MG63 (cell line): ENCODE measurements at regions not wholly inside any gene's neighbourhood (a gene's known extent, or its start where the extent isn't known, plus 50 kb on each side); places are given as distances from the start of the nearest gene placed in this dataset.
"Not testable (repeated sequence)": the region's sequence is repeated elsewhere in the genome, so short reads cannot be mapped to it uniquely, and the experiment has no call there.

Experiments used
- DNase-seq: peaks from one replicate; pipeline ENCODE4 v3.0.0-alpha.2; 2020
- H3K27me3 ChIP-seq: fragments of 250-450 bp; sonication (Bioruptor Pico); 2 replicates; pipeline ENCODE4 v1.5.1; 2020; ENCODE audit warnings: mild to moderate bottlenecking, moderate library complexity
- H3K36me3 ChIP-seq: fragments of 250-450 bp; sonication (Bioruptor Pico); 2 replicates; pipeline ENCODE4 v1.5.1; 2020; ENCODE audit warnings: mild to moderate bottlenecking, moderate library complexity
- H3K4me3 ChIP-seq: fragments of 250-450 bp; sonication (Bioruptor Pico); 2 replicates; pipeline ENCODE4 v1.5.1; 2020; ENCODE audit warnings: mild to moderate bottlenecking, moderate library complexity
- H3K9me3 ChIP-seq: fragments of 250-450 bp; sonication (Bioruptor Pico); 2 replicates; pipeline ENCODE4 v1.5.1; 2020; ENCODE audit warnings: mild to moderate bottlenecking, moderate library complexity

DNA sequence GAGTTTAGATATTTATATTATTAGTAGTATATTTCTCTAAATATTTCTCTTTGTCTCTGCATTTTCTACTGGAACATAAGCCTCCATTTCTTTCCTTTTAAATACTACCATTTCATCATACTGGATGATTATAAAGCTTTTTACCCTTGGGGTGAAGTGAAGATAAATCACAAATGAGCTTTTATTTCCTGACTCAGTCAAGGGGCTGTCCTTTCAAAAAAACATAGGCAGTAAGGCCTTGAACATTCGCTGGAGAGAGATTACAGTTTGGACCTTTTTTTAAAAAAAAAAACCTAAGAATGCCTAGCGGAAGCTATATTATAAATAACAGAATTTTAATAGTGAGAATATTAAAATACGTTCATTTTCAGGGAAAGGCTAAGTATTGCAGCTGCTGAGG, 268.8 kb upstream of the PCDH9 start:
- DNase-seq, result no peak
- Histone ChIP-seq H3K36me3 (no peaks in the 10 kb centered on the region), H3K9me3 (no peaks in the 10 kb centered on the region), H3K27me3 (no peaks in the 10 kb centered on the region), H3K4me3 (no peak overlapping the region)

GRCh38 chr13:67493835-67494234, 263.7 kb upstream of the PCDH9 start:
- Histone ChIP-seq H3K27me3 (no peaks in the 10 kb centered on the region), H3K4me3 (no peak overlapping the region), H3K9me3 (no peaks in the 10 kb centered on the region), H3K36me3 (no peaks in the 10 kb centered on the region)
- no peak for DNase-seq

DNA sequence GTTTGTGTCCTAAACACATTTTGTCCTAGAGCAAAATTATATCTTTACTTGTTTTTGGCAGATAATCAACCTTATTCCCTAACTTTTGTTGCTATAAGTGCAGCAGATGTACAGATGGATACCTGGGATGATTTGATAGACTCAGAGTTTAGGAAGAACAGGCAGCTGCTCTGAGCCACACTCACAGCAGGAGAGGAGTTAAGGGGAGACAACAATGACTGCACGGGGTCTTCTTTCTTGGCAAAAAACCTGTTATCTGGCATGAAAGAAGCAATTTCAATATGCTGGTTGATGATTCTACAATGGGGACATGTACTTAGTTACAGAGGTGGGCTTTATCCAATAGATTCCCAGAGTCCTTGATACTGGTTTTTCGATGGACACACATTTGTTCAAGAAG, 258.9 kb upstream of the PCDH9 start:
- no peaks in the 10 kb centered on the region for H3K9me3 ChIP-seq
- DNase-seq, result no peak
- H3K4me3 ChIP-seq, result no peak overlapping the region
- H3K27me3 ChIP-seq, result no peaks in the 10 kb centered on the region
- no peaks in the 10 kb centered on the region for H3K36me3 ChIP-seq

DNA sequence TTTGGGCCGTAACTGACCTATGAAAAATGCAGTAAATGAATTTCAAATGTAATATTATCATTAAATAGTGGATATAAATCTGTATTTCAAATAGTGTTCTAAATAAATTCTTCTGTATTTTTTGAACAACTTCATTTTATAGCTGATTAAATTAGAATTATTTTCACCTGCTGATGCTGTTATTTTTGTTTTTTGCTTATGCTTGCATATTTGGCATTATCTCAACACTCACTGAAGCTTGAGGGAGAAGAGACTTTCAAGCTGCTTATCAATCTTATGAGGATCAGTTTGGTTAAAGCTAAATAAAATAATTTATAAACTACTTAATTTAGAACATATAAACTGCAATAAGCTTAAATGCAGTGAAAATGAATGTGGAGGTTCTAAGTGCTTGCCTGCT, 251.3 kb upstream of the PCDH9 start:
- Histone ChIP-seq H3K4me3 (no peak overlapping the region), H3K9me3 (no peaks in the 10 kb centered on the region), H3K27me3 (no peaks in the 10 kb centered on the region), H3K36me3 (no peaks in the 10 kb centered on the region)
- no peak for DNase-seq

DNA sequence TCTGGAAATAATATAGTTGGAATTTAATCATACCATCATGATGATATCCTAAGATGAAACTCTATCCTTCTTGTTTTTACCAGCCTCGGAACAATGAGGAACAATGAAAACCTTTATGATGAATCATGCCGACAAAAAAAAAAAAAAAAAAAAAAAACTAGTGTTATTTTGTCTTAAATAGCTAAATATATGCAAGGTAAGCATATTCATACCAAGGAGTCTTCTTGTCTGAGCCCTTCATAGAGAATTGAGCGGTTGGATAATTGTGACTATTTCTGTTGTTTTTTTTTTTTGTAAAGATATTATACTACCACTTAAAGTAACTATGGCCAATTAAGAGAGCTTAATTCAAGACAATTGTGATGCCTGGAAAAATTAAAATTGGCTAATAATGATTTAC, 244.0 kb upstream of the PCDH9 start:
- Histone ChIP-seq H3K4me3 (no peak overlapping the region), H3K36me3 (no peaks in the 10 kb centered on the region), H3K27me3 (no peaks in the 10 kb centered on the region)

GRCh38 chr13:67469623-67470022, 239.5 kb upstream of the PCDH9 start:
- no peak overlapping the region for H3K4me3 ChIP-seq
- no peaks in the 10 kb centered on the region for H3K9me3 ChIP-seq
- no peaks in the 10 kb centered on the region for H3K27me3 ChIP-seq
- no peaks in the 10 kb centered on the region for H3K36me3 ChIP-seq
- DNase-seq, result no peak

More for the DNA sequence above, 244.0 kb upstream of the PCDH9 start:
- DNase-seq, result no peak
- no peaks in the 10 kb centered on the region for H3K9me3 ChIP-seq

GRCh38 chr13:67466569-67466968, 236.4 kb upstream of the PCDH9 start:
- no peak for DNase-seq
- no peaks in the 10 kb centered on the region for H3K9me3 ChIP-seq
- H3K4me3 ChIP-seq, result no peak overlapping the region
- no peaks in the 10 kb centered on the region for H3K27me3 ChIP-seq
- no peaks in the 10 kb centered on the region for H3K36me3 ChIP-seq

- Histone ChIP-seq H3K9me3 (no peaks in the 10 kb centered on the region), H3K4me3 (no peak overlapping the region), H3K36me3 (no peaks in the 10 kb centered on the region), H3K27me3 (no peaks in the 10 kb centered on the region)
- no peak for DNase-seq
Measured at GRCh38 chr13:67464154-67464553, 234.0 kb upstream of the PCDH9 start.

- H3K9me3 ChIP-seq, result no peaks in the 10 kb centered on the region
- no peak overlapping the region for H3K4me3 ChIP-seq
- no peaks in the 10 kb centered on the region for H3K27me3 ChIP-seq
- H3K36me3 ChIP-seq, result no peaks in the 10 kb centered on the region
- no peak for DNase-seq
Measured at GRCh38 chr13:67462098-67462497, 232.0 kb upstream of the PCDH9 start.

GRCh38 chr13:67452526-67452925, 222.4 kb upstream of the PCDH9 start:
- not testable (repeated sequence) for DNase-seq, H3K27me3 ChIP-seq, H3K36me3 ChIP-seq, H3K9me3 ChIP-seq, H3K4me3 ChIP-seq

DNA sequence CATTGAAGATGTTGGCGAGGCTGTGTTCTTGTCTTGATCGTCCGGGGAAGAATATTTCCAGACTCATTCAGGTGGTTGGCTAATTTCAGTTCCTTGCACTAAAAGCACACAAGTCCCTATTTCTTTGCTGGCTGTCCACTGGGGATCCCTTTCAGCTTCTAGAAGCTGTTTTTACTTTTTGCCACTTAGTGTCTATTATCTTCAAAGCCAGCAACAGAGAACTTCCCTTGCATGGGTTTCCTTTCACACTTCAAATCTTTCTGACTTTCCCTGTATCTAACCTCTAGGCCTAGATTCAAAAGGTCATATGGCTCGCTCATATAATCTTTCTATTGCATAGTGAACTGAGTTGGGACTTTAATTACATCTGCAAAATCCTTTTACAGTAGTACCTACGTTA, 215.3 kb upstream of the PCDH9 start:
- Histone ChIP-seq H3K4me3 (no peak overlapping the region), H3K27me3 (no peaks in the 10 kb centered on the region), H3K9me3 (no peaks in the 10 kb centered on the region)

DNA sequence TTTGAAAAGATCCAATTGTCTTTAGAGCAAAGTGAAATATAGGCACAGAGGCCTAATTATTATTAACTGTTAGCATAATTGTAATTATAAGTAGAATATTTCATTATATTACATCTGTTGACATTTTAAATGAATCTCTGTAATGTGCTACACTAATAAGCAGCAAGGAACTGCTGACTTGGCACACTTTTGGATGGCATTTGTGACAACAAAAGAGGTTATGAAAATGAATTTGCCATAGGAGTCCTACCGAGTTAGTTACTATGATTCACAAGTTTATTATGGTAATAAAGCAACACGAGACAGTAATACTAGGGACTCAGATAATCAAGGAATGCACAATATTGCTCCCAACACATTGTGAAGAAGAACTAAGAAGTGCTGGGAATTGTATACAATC, 213.8 kb upstream of the PCDH9 start:
- Histone ChIP-seq H3K4me3 (no peak overlapping the region), H3K36me3 (no peaks in the 10 kb centered on the region), H3K9me3 (no peaks in the 10 kb centered on the region), H3K27me3 (no peaks in the 10 kb centered on the region)
- DNase-seq, result no peak

More for the DNA sequence above, 215.3 kb upstream of the PCDH9 start:
- no peaks in the 10 kb centered on the region for H3K36me3 ChIP-seq
- DNase-seq, result no peak

- Histone ChIP-seq H3K4me3 (no peak overlapping the region), H3K27me3 (no peaks in the 10 kb centered on the region), H3K36me3 (no peaks in the 10 kb centered on the region), H3K9me3 (no peaks in the 10 kb centered on the region)
- DNase-seq, result no peak
Measured at GRCh38 chr13:67440236-67440975, 210.3 kb upstream of the PCDH9 start.

GRCh38 chr13:67439365-67439764, 209.2 kb upstream of the PCDH9 start:
- DNase-seq, result no peak
- no peaks in the 10 kb centered on the region for H3K36me3 ChIP-seq
- H3K27me3 ChIP-seq, result no peaks in the 10 kb centered on the region
- no peaks in the 10 kb centered on the region for H3K9me3 ChIP-seq
- no peak overlapping the region for H3K4me3 ChIP-seq

DNA sequence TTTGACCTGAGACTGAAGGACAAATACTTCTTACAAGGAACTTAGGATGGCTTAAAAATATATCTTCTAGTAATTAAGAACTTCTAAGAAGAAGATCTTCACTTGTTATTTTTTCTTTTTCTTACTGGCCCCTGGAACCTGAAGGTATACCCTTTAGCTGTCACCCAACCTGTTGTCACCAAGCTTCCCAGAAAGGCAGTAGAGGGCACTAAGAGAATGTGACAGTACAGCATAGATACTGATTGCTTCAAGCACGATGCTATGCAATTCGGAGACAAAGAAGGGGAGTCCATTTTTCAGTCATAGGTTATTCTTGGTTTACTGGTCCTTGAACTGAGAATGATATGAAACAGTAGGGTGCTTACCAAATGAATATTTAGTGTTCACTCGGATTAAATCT, 208.3 kb upstream of the PCDH9 start:
- no peak for DNase-seq
- H3K36me3 ChIP-seq, result no peaks in the 10 kb centered on the region
- no peaks in the 10 kb centered on the region for H3K27me3 ChIP-seq
- H3K9me3 ChIP-seq, result no peaks in the 10 kb centered on the region
- H3K4me3 ChIP-seq, result no peak overlapping the region

DNA sequence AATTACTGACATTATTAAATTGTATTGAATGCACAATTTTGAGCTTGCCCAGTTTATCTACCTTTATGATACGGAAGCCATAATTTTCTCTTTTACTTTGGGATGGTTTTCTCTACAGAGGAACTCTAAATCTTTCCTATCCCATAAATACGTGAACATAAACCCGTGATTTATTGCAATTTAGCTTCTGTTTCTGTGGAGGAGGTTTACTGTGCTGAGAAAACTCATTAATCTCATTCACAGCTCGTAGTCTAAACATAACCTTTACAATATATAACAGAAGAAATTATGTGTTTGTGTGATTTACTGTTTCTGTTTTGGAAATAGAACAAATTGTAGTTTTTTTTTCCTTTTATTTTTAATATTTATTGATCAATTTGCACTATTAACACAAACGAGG, 207.1 kb upstream of the PCDH9 start:
- Histone ChIP-seq H3K9me3 (no peaks in the 10 kb centered on the region), H3K36me3 (no peaks in the 10 kb centered on the region), H3K27me3 (no peaks in the 10 kb centered on the region), H3K4me3 (no peak overlapping the region)
- DNase-seq, result no peak

DNA sequence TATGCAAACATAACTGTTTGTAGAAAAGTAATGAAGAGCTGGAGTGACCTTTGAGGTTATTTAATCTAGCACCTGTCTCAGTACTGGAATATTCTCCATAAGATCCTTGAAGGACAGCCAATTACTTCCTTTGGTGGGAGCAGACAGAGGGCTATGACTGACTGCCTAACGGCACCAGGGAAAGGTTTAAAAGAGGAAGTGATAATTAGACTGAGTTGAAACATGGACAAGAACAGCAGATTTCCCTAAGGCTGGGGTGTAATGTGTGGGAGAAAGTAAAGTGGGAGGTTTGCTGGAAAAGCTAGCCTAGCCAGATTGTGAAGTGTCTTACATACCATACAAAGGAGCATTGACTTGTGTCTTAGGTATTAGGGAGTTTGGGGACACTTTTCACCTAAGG, 191.3 kb upstream of the PCDH9 start:
- H3K27me3 ChIP-seq, result no peaks in the 10 kb centered on the region
- DNase-seq, result no peak

GRCh38 chr13:67416047-67416925, 186.2 kb upstream of the PCDH9 start:
- H3K9me3 ChIP-seq, result no peaks in the 10 kb centered on the region
- DNase-seq, result peak; percentile 20
- H3K4me3 ChIP-seq, result no peak overlapping the region
- no peaks in the 10 kb centered on the region for H3K36me3 ChIP-seq
- H3K27me3 ChIP-seq, result no peaks in the 10 kb centered on the region

More for the DNA sequence above, 191.3 kb upstream of the PCDH9 start:
- no peaks in the 10 kb centered on the region for H3K9me3 ChIP-seq
- H3K4me3 ChIP-seq, result no peak overlapping the region
- no peaks in the 10 kb centered on the region for H3K36me3 ChIP-seq
